ENCODE measurements at regions not wholly inside any gene's neighbourhood (a gene's known extent, or its start where the extent isn't known, plus 50 kb on each side); places are given as distances from the start of the nearest gene placed in this dataset.

- Mint-ChIP-seq H3K27me3 (no peaks in the 10 kb centered on the region), H3K36me3 (ENCODE audit: low read depth) (no peaks in the 10 kb centered on the region), H3K9me3 (peaks cover 9% of the 10 kb centered on the region), H3K4me3 (no peak overlapping the region), H3K4me1 (no peaks in the 10 kb centered on the region), H3K27ac (no peak overlapping the region)
- ChIA-PET POLR2A (no interaction called here), CTCF (no interaction called here)
- DNase-seq (no peak), ATAC-seq (ENCODE audit: low read depth) (no peak)
- TF ChIP-seq CTCF (IDR thresholded peaks at IDR 0.05), result no peak
- intact Hi-C loops (cut with micrococcal nuclease), result no loop called here
Measured at GRCh38 chr20:10971096-10971495, 297.3 kb upstream of the JAG1 start.

GRCh38 chr20:10972219-10972860 lies 298.5 kb upstream of the JAG1 start:
- no peaks in the 10 kb centered on the region for H3K27me3 Mint-ChIP-seq
- H3K27ac Mint-ChIP-seq, result no peak overlapping the region
- ATAC-seq (ENCODE audit: low read depth) (no peak), DNase-seq (no peak)
- intact Hi-C loops (cut with micrococcal nuclease), result no loop called here
- ChIA-PET CTCF (no interaction called here), POLR2A (no interaction called here)
- H3K4me1 Mint-ChIP-seq, result no peaks in the 10 kb centered on the region
- peaks cover 9% of the 10 kb centered on the region for H3K9me3 Mint-ChIP-seq
- H3K36me3 Mint-ChIP-seq (ENCODE audit: low read depth), result no peaks in the 10 kb centered on the region
- no peak for TF ChIP-seq CTCF (IDR thresholded peaks at IDR 0.05)
- no peak overlapping the region for H3K4me3 Mint-ChIP-seq

- POLR2A ChIA-PET, result no interaction called here
- Mint-ChIP-seq H3K27me3 (no peaks in the 10 kb centered on the region), H3K36me3 (ENCODE audit: low read depth) (no peaks in the 10 kb centered on the region), H3K9me3 (peaks cover 6% of the 10 kb centered on the region), H3K27ac (no peak overlapping the region), H3K4me3 (no peak overlapping the region), H3K4me1 (no peaks in the 10 kb centered on the region)
- intact Hi-C loops (cut with micrococcal nuclease), result no loop called here
- ATAC-seq (ENCODE audit: low read depth), result no peak
- TF ChIP-seq CTCF (IDR thresholded peaks at IDR 0.05), result no peak
- no peak for DNase-seq
- CTCF ChIA-PET, result no interaction called here
Measured at GRCh38 chr20:10976051-10976450, 302.3 kb upstream of the JAG1 start.

- H3K36me3 Mint-ChIP-seq (ENCODE audit: low read depth), result no peaks in the 10 kb centered on the region
- POLR2A ChIA-PET, result no interaction called here
- H3K27me3 Mint-ChIP-seq, result no peaks in the 10 kb centered on the region
- intact Hi-C loops (cut with micrococcal nuclease), result no loop called here
- peaks cover 3% of the 10 kb centered on the region for H3K9me3 Mint-ChIP-seq
- no peak for TF ChIP-seq CTCF (IDR thresholded peaks at IDR 0.05)
- CTCF ChIA-PET, result no interaction called here
- DNase-seq (no peak), ATAC-seq (ENCODE audit: low read depth) (no peak)
- H3K4me1 Mint-ChIP-seq, result no peaks in the 10 kb centered on the region
- H3K27ac Mint-ChIP-seq, result no peak overlapping the region
- no peak overlapping the region for H3K4me3 Mint-ChIP-seq
Measured at GRCh38 chr20:10978019-10978702, 304.4 kb upstream of the JAG1 start.

GRCh38 chr20:10978713-10979112 lies 304.9 kb upstream of the JAG1 start:
- POLR2A ChIA-PET, result no interaction called here

More at GRCh38 chr20:10978713-10979112, 304.9 kb upstream of the JAG1 start:
- CTCF ChIA-PET, result no interaction called here
- no peak overlapping the region for H3K27ac Mint-ChIP-seq
- no peak for DNase-seq
- no peaks in the 10 kb centered on the region for H3K27me3 Mint-ChIP-seq
- peaks cover 2% of the 10 kb centered on the region for H3K9me3 Mint-ChIP-seq
- intact Hi-C loops (cut with micrococcal nuclease), result no loop called here
- no peak for ATAC-seq (ENCODE audit: low read depth)
- no peaks in the 10 kb centered on the region for H3K36me3 Mint-ChIP-seq (ENCODE audit: low read depth)
- TF ChIP-seq CTCF (IDR thresholded peaks at IDR 0.05), result no peak
- H3K4me1 Mint-ChIP-seq, result no peaks in the 10 kb centered on the region
- no peak overlapping the region for H3K4me3 Mint-ChIP-seq

All from activated B cell treated with CpG ODN at 0.5 μM for 24 hours (primary cell).